A549 (cell line): ENCODE measurements at regions not wholly inside any gene's neighbourhood (a gene's known extent, or its start where the extent isn't known, plus 50 kb on each side); places are given as distances from the start of the nearest gene placed in this dataset.

Experiments used
- ATAC-seq, 2 experiments: fragments of 200-7000 bp in 1 of 2; fragments of >200 bp in 1 of 2; cut with Nextera tagmentation in 1 of 2; cut with Tn5 transposase in 1 of 2; 3 replicates each; pipeline versions ENCODE4 v1.8.0 to v1.9.1; 2018 to 2020; ENCODE audit warnings: mild to moderate bottlenecking in 1 of 2, moderate library complexity in 1 of 2
- CTCF ChIA-PET: fragments of 300-600 bp; sonication (Branson Sonifier 250); formaldehyde crosslinking; extraction: SDS; loops from one replicate; lab custom pipeline; 2021; ENCODE audit warnings: antibody characterized with exemption, inconsistent platforms; lab: Yijun Ruan, JAX
- POLR2A ChIA-PET: fragments of 350-600 bp; formaldehyde crosslinking; extraction: SDS; loops from one replicate; lab custom pipeline; 2021; ENCODE audit warnings: antibody characterized with exemption, inconsistent platforms; lab: Yijun Ruan, JAX
- DNase-seq, 2 experiments: peaks; one replicate each; pipeline versions ENCODE4 v3.0.0 to v3.0.0-alpha.2; 2011 to 2016; ENCODE audit warnings: low read depth in 1 of 2, low spot score in 1 of 2
- FAIRE-seq: peaks from 2 replicates; lab custom pipeline; 2011; peaks lifted over from hg19 to GRCh38; lab: Jason Lieb, UNC
- H3K27ac ChIP-seq, 2 experiments: fragments of >200 bp; sonication (Bioruptor Twin); formaldehyde crosslinking; 3 replicates each; pipeline ENCODE4 v1.5.1; 2016 to 2017
- H3K4me1 ChIP-seq: fragments of >200 bp; sonication (Bioruptor Twin); formaldehyde crosslinking; 3 replicates; pipeline ENCODE4 v1.6.1; 2016
- H3K4me2 ChIP-seq: fragments of >200 bp; sonication (Bioruptor Twin); formaldehyde crosslinking; 3 replicates; pipeline ENCODE4 v1.6.1; 2016
- H3K4me3 ChIP-seq: fragments of >200 bp; sonication (Bioruptor Twin); formaldehyde crosslinking; 3 replicates; pipeline ENCODE4 v1.5.1; 2016
- H3K9me3 ChIP-seq: fragments of >200 bp; sonication (Bioruptor Twin); formaldehyde crosslinking; 3 replicates; pipeline ENCODE4 v1.6.1; 2016
- CEBPB ChIP-seq, 2 experiments: fragments of >200 bp in 1 of 2; sonication (Bioruptor Twin) in 1 of 2; formaldehyde crosslinking in 1 of 2; IDR thresholded peaks; 2 replicates each; pipeline ENCODE4 v1.6.1; 2012 to 2016
- CHD2 ChIP-seq: fragments of 150-350 bp; IDR thresholded peaks from 2 replicates; pipeline ENCODE4 v1.6.1; 2014; ENCODE audit warnings: low read length; ENCODE audit not compliant: partially characterized antibody
- CHD4 ChIP-seq: fragments of 200-600 bp; sonication (generic); IDR thresholded peaks from 2 replicates; pipeline ENCODE4 v1.6.1; 2016; ENCODE audit warnings: antibody characterized with exemption, mild to moderate bottlenecking, borderline replicate concordance
- CTCF ChIP-seq: fragments of >200 bp; sonication (Bioruptor Twin); formaldehyde crosslinking; IDR thresholded peaks from 3 replicates; pipeline ENCODE4 v1.5.1; 2016
- EP300 ChIP-seq, 2 experiments: fragments of >200 bp; sonication (Bioruptor Twin); formaldehyde crosslinking; IDR thresholded peaks; 2 replicates in 1 of 2; 3 replicates in 1 of 2; pipeline ENCODE4 v1.6.1; 2016 to 2017
- ESRRA ChIP-seq: fragments of 150-350 bp; IDR thresholded peaks from 2 replicates; pipeline ENCODE4 v1.6.1; 2014; ENCODE audit warnings: mild to moderate bottlenecking, low read length, borderline replicate concordance
- FOSB ChIP-seq: fragments of 250-450 bp; sonication (Bioruptor Pico); IDR thresholded peaks from 2 replicates; pipeline ENCODE4 v1.5.0; 2020; ENCODE audit warnings: mild to moderate bottlenecking, moderate library complexity
- HDAC2 ChIP-seq: fragments of 200-600 bp; sonication (generic); IDR thresholded peaks from 2 replicates; pipeline ENCODE4 v1.6.1; 2016
- HES2 ChIP-seq: fragments of >200 bp; sonication (Bioruptor Twin); formaldehyde crosslinking; IDR thresholded peaks from 2 replicates; pipeline ENCODE4 v1.6.1; 2016
- HEYL ChIP-seq: fragments of 250-450 bp; sonication (Bioruptor Pico); IDR thresholded peaks from 2 replicates; pipeline ENCODE4 v1.8.0; 2021; ENCODE audit warnings: mild to moderate bottlenecking, moderate library complexity
- HOXB13 ChIP-seq: fragments of 250-450 bp; sonication (Bioruptor Pico); IDR thresholded peaks from 2 replicates; pipeline ENCODE4 v1.5.0; 2020; ENCODE audit warnings: low read depth, mild to moderate bottlenecking, moderate library complexity
- HOXB5 ChIP-seq: fragments of 250-450 bp; sonication (Bioruptor Pico); IDR thresholded peaks from 2 replicates; pipeline ENCODE4 v1.5.0; 2020; ENCODE audit warnings: mild to moderate bottlenecking, moderate library complexity
- JUN ChIP-seq, 2 experiments: fragments of >200 bp; sonication (Bioruptor Twin); formaldehyde crosslinking; IDR thresholded peaks; 2 replicates in 1 of 2; 3 replicates in 1 of 2; pipeline ENCODE4 v1.6.1; 2016 to 2017
- JUNB ChIP-seq: fragments of >200 bp; sonication (Bioruptor Twin); formaldehyde crosslinking; IDR thresholded peaks from 2 replicates; pipeline ENCODE4 v1.6.1; 2016
- KDM5A ChIP-seq: fragments of 200-600 bp; sonication (generic); IDR thresholded peaks from 2 replicates; pipeline ENCODE4 v1.6.1; 2016; ENCODE audit warnings: antibody characterized with exemption, mild to moderate bottlenecking
- MAZ ChIP-seq: fragments of 150-350 bp; IDR thresholded peaks from 2 replicates; pipeline ENCODE4 v1.6.1; 2014; ENCODE audit warnings: antibody characterized with exemption, low read depth, low read length, borderline replicate concordance
- MYC ChIP-seq: IDR thresholded peaks from 2 replicates; pipeline ENCODE4 v1.6.1; 2012; ENCODE audit warnings: mild to moderate bottlenecking, inconsistent platforms, low read length, improper control_type of control experiment, borderline replicate concordance
- NPAS2 ChIP-seq: fragments of 250-450 bp; sonication (Bioruptor Pico); IDR thresholded peaks from 2 replicates; pipeline ENCODE4 v1.8.0; 2022; ENCODE audit warnings: mild to moderate bottlenecking, moderate library complexity, borderline replicate concordance
- PHF8 ChIP-seq: fragments of 200-600 bp; sonication (generic); IDR thresholded peaks from 2 replicates; pipeline ENCODE4 v1.6.1; 2016; ENCODE audit warnings: low read depth, mild to moderate bottlenecking, antibody characterized with exemption, moderate library complexity, borderline replicate concordance
- RARB ChIP-seq: fragments of 250-450 bp; sonication (Bioruptor Pico); IDR thresholded peaks from 2 replicates; pipeline ENCODE4 v1.8.0; 2021; ENCODE audit warnings: mild to moderate bottlenecking, moderate library complexity
- RCOR1 ChIP-seq: fragments of 150-350 bp; IDR thresholded peaks from 2 replicates; pipeline ENCODE4 v1.6.1; 2014; ENCODE audit warnings: antibody characterized with exemption, low read length, low read depth
- RFX5 ChIP-seq: fragments of 450-650 bp; IDR thresholded peaks from 2 replicates; pipeline ENCODE4 v1.7.1; 2014; ENCODE audit warnings: antibody characterized with exemption, mild to moderate bottlenecking, moderate library complexity
- RNF2 ChIP-seq: fragments of 200-600 bp; sonication (generic); IDR thresholded peaks from 2 replicates; pipeline ENCODE4 v1.6.1; 2016; ENCODE audit warnings: low read depth, mild to moderate bottlenecking, antibody characterized with exemption, moderate library complexity, borderline replicate concordance
- SREBF2 ChIP-seq: fragments of 450-650 bp; IDR thresholded peaks from 2 replicates; pipeline ENCODE4 v1.6.1; 2014; ENCODE audit warnings: mild to moderate bottlenecking, moderate library complexity
- ZSCAN20 ChIP-seq: fragments of 250-450 bp; sonication (Bioruptor Pico); IDR thresholded peaks from 2 replicates; pipeline ENCODE4 v1.8.0; 2022; ENCODE audit warnings: mild to moderate bottlenecking, moderate library complexity
- WGBS: methylation state at CpG from one replicate; pipeline ENCODE4 v1.1.6; 2017; ENCODE audit errors: missing lambda C conversion rate; 5-methylcytosine and 5-hydroxymethylcytosine counted together
- TF ChIP-seq, protein P1 (sequence below): IDR thresholded peaks from 2 replicates; pipeline ENCODE4 v1.6.1; 2012; ENCODE audit warnings: low read depth, borderline replicate concordance

- POLR2A ChIA-PET, result no interaction called here
- no peak for ATAC-seq
These were observed 394.9 kb downstream of the MAFB start for GRCh38 chr20:40294175-40294574.

DNA sequence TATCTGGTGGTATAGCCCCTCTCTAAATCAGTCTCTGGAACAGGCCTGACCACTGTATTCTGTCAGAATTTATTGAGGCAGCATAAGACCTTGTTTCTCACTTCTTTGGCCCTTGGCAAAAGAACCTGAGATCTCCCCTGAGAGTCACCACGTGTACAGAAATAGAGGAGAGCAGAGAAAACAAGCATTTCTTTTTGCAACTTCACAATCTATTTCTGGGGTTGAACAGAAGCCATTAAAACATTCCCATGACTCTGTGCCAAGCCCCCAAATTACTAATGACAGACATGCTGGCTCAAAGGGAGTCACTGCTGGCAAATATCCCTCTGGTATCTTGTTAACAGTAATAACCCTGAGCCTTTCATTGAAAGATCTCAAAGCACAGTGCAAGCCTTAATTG, 395.3 kb downstream of the MAFB start:
- ATAC-seq, result no peak
- no peaks in the 10 kb centered on the region for H3K9me3 ChIP-seq
- CTCF ChIA-PET, result no interaction called here

More at GRCh38 chr20:40294175-40294574, 394.9 kb downstream of the MAFB start:
- no peak for DNase-seq
- no peaks in the 10 kb centered on the region for H3K9me3 ChIP-seq
- no peak for TF ChIP-seq CHD4
- TF ChIP-seq CHD2, result no peak
- no peak for TF ChIP-seq RNF2
- TF ChIP-seq RFX5, result no peak
- TF ChIP-seq MYC, result no peak
- no peak for TF ChIP-seq MAZ
- no peak for TF ChIP-seq FOSB (CRISPR knock-in tag)
- TF ChIP-seq HEYL, result no peak
- TF ChIP-seq ZSCAN20 (CRISPR knock-in tag), result no peak
- no peak for TF ChIP-seq CEBPB (IDR thresholded peaks at IDR 0.05)
- no peak for TF ChIP-seq CTCF
- CTCF ChIA-PET, result no interaction called here
- H3K4me3 ChIP-seq, result no peak overlapping the region
- no peaks in the 10 kb centered on the region for H3K4me1 ChIP-seq
- WGBS, result 6% methylated on average over 6 of the region's 6 CpGs
- no peak overlapping the region for H3K4me2 ChIP-seq
- FAIRE-seq, result no peak
- H3K27ac ChIP-seq, result no peak overlapping the region

DNA sequence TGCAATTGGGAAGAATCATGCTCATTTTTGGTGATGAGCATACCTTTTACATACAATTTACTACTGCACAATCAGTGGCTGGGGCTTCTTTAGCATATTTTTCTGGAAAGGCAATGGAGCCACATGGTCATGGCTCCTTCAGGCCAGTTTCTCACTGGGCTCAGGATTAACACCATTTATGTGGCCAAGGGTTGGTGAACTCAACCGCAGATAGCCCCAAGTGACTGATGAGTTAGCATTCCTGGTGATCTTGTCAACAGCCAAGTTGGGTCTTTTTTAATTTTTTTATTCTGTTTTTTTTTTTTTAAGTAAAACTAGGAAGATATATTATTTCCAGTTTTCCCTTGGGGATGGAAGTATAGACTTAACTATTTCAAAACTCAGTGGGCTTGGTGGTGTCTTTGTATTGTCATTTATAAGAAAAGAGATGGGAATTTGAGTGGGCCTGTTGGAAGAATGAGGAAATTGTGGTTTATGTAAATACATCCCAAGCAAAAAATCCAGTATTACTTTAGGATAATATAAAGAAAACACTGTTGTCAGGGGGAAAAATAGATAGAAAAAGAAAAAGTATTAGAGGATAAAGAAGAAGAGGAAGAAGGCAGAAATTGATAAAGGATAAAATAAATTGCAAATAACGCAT, 397.4 kb downstream of the MAFB start:
- no peak for ATAC-seq
- H3K9me3 ChIP-seq, result no peaks in the 10 kb centered on the region
- no peak for DNase-seq
- TF ChIP-seq CHD4 (no peak), HDAC2 (no peak), MYC (no peak), HOXB5 (CRISPR knock-in tag) (no peak), RNF2 (no peak), JUNB (no peak), FOSB (CRISPR knock-in tag) (no peak)
- TF ChIP-seq, protein P1, sequence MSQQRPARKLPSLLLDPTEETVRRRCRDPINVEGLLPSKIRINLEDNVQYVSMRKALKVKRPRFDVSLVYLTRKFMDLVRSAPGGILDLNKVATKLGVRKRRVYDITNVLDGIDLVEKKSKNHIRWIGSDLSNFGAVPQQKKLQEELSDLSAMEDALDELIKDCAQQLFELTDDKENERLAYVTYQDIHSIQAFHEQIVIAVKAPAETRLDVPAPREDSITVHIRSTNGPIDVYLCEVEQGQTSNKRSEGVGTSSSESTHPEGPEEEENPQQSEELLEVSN, result no peak
- no peak overlapping the region for H3K4me3 ChIP-seq
- H3K4me1 ChIP-seq, result no peaks in the 10 kb centered on the region
- ChIA-PET POLR2A (no interaction called here), CTCF (no interaction called here)
- WGBS, result 17% methylated on average over 2 of the region's 2 CpGs
- no peak for FAIRE-seq
- H3K27ac ChIP-seq, result no peak overlapping the region
- no peak overlapping the region for H3K4me2 ChIP-seq

More for the DNA sequence above, 395.3 kb downstream of the MAFB start:
- POLR2A ChIA-PET, result no interaction called here
- 0% methylated on average over 1 of the region's 1 CpG for WGBS
- FAIRE-seq, result no peak
- TF ChIP-seq EP300 (IDR thresholded peaks at IDR 0.05) (no peak), CEBPB (IDR thresholded peaks at IDR 0.05) (no peak), MYC (no peak)
- TF ChIP-seq, all 56 proteins: peak for 0
- H3K4me3 ChIP-seq, result no peak overlapping the region
- no peaks in the 10 kb centered on the region for H3K4me1 ChIP-seq
- H3K4me2 ChIP-seq, result no peak overlapping the region
- no peak for DNase-seq
- H3K27ac ChIP-seq, result no peak overlapping the region

DNA sequence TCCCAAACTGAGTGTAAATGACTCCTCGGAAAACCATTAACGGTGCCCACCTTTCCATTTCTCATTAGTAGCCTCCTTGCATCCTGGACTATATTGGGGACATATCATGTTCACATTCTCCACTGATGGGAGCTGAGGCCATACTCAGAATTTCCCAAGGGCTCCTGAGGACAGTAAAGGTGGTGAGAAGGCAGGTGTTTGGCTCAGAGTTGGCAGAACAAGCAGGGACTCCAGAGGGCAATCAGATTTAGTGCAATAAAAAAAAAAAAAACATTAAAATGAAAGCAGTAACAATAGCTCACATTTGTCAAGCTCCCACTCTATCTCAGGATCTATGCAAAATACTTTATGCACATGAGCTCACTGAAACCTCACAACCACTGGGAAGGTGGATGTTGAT, 401.4 kb downstream of the MAFB start:
- 4% methylated on average over 2 of the region's 2 CpGs for WGBS
- FAIRE-seq (no peak), DNase-seq (no peak), ATAC-seq (no peak)
- no peaks in the 10 kb centered on the region for H3K9me3 ChIP-seq
- H3K4me2 ChIP-seq, result no peak overlapping the region
- POLR2A ChIA-PET, result no interaction called here
- H3K4me1 ChIP-seq, result no peaks in the 10 kb centered on the region
- no peak overlapping the region for H3K27ac ChIP-seq
- CTCF ChIA-PET, result no interaction called here
- no peak overlapping the region for H3K4me3 ChIP-seq
- TF ChIP-seq RARB (CRISPR knock-in tag) (no peak), NPAS2 (CRISPR knock-in tag) (no peak), JUN (IDR thresholded peaks at IDR 0.05) (no peak), KDM5A (no peak), RFX5 (no peak), RCOR1 (no peak), PHF8 (no peak), SREBF2 (no peak), HES2 (no peak), FOSB (CRISPR knock-in tag) (no peak), ESRRA (no peak), HOXB13 (CRISPR knock-in tag) (no peak)
